ENCODE measurements at regions not wholly inside any gene's neighbourhood (a gene's known extent, or its start where the extent isn't known, plus 50 kb on each side); places are given as distances from the start of the nearest gene placed in this dataset.
"Not testable (repeated sequence)": the region's sequence is repeated elsewhere in the genome, so short reads cannot be mapped to it uniquely, and the experiment has no call there.

DNA sequence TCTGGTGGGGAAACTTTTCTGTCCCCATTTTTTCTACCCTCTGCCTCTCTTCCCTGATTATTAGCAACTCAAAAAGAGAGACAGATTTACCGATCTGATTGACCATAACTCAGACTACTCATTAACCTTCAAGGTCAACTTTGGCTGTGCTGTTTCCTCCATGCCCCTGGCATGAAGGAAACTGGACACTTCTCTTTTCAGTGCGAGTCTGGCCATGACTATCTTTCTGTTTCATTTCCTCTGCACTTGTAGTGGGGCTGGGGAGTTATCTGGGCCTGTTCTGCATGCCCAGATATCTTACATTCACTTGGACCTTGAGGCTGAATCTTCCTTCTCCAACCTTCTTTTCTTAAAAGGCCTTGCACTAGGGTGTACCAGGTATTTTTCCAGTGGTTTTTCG, 76.9 kb upstream of the SLCO2A1 start:
- no peak for DNase-seq (ENCODE audit: low read depth)

DNA sequence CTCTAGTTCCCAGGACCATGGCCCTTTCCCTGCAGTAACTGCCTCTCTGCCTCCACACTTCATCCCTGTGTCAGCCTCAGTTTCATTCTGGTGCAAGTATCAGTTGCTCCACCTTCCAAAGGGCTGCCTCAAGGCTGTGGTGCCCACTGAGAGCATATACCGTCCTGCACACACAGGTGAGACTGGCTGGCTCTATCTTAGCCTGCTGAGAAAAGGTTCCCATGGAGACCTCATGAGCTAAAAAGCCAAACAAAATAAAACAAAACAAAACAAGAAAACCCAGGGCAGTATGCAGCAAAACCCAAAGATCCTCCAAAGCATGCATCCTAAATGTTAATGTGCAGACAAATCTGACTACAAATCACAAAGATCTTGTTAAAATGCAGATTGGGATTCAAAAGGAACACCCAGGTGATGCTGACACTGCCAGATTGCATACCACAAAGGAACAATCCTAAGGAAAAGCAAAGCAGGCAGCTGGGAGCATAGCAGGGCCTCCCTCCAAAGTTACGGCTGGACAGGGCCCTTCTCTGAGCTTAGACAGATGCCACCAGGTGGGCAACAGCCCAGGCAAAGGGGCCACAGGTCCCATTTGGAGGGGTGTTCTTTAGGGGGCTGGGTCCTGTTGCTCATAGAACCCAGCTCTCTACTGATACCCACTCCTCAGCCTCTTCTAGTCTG, 76.3 kb upstream of the SLCO2A1 start:
- no peak for DNase-seq (ENCODE audit: low read depth)

DNA sequence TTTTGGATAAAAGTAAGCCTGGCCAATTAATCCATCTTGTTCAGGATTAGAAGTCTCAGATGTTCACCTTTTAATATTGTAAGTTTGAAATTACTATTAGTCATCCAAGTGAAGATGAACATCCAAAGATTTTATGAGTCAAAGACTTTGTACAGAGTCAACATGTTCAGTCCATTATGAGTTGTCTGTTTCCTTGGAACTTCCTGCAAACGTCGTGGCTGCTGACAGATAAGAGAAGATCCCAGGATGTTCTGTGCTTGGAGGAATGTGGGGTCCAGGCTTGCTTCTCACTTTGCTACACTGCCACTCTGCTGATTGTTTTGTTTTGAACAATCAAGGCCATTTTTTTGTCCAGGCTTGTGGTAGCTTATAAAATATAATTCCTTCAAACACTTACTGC, 74.3 kb upstream of the SLCO2A1 start:
- no peak for DNase-seq (ENCODE audit: low read depth)

DNA sequence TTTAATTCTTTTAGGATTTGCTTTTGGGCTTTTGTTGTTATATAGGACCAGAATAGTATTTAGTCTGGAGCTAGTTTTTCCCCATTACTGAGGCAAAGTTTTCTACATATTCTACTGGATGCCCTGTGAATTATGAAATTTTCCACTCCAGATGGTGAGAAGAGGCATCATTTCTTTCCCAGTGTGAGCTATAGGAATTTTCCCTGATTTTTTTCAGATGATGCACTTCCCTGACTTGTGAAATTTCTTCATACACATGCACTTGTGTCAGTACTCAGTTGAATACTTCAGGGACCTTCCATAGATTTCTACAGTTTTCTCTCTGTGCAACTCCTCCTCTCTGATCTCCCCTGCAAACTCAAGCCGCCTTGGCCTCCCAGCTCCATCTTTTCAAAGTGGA, 73.7 kb upstream of the SLCO2A1 start:
- no peak for DNase-seq (ENCODE audit: low read depth)

DNA sequence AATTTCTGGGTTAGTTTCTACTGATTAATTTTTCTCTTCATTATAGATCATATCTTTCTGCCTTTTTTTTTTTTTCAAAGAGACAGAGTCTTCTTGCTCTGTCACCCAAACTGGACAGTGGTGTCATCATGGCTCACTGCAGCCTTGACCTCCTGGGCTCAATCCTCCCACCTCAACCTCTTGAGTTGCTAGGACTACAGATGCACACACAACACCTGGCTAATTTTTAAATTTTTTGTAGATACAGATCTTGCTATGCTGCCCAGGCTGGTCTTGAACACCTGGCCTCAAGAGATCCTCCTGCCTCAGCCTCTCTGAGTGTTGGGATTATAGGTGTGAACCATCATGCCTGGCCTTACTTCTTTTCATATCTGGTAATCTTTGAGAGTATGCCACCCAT, 73.3 kb upstream of the SLCO2A1 start:
- no peak for DNase-seq (ENCODE audit: low read depth)

DNA sequence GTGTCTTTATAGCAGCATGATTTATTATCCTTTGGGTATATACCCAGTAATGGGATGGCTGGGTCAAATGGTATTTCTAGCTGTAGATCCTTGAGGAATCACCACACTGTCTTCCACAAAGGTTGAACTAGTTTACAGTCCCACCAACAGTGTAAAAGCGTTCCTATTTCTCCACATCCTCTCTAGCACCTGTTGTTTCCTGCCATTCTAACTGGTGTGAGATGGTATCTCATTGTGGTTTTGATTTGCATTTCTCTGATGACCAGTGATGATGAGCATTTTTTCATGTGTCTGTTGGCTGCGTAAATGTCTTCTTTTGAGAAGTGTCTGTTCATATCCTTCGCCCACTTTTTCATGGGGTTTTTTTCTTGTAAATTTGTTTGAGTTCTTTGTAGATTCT, 66.5 kb upstream of the SLCO2A1 start:
- not testable (repeated sequence) for DNase-seq (ENCODE audit: low read depth)

DNA sequence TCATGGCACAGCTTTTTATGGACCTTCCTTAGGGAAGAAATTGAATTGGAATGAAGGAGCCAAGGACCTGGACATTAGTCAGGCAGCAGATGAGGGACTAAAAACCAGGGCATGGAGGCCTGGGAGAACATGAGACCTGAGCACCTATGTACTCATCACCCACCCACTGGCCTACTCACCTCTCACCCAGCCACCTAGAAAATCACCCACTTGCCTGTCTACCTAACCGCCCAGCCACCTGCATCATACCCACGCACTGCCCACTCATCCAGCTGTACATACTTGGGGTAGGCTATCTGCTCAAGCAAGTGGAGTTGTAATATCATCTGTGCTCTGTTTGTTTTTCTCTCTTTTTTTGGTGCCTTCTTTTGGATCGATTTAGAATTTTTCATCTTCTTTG, 65.3 kb upstream of the SLCO2A1 start:
- no peak for DNase-seq (ENCODE audit: low read depth)

DNA sequence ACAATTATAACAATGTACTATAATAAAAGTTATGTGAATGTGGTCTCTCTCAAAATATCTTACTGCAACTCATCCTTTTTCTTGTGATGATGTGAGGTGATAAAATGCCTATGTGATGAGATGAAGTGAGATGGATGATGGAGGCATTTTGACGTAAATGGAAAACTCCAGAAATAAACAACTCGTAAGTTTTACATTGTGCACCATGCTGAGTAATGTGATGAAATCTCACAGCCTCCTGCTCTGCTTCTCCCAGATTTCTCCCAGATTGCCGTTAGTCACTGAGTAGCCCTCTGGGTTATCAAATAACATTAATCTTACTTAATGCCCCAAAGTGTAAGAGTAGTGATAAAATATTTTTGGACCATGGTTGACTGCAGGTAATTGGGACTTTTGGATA, 64.8 kb upstream of the SLCO2A1 start:
- DNase-seq (ENCODE audit: low read depth): no peak

DNA sequence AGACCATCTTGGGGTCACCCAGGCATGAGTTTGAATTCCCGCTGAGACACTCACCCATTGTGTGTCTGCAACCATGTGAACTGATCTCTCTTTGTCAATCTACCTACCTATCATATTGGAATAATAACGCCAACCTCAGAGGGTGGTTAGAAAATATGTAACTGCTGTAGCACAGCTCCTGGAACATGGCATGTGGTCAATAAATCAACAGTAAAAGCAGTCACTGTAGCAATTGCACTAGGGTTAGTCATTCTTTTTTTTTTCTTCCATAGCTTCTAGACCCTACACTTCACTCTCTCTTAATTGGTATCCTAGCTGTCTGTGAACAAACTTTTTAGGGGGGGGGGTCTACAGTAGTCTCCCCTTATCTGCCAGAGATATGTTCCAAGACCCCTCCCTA, 64.2 kb upstream of the SLCO2A1 start:
- DNase-seq (ENCODE audit: low read depth): peak; percentile 33

DNA sequence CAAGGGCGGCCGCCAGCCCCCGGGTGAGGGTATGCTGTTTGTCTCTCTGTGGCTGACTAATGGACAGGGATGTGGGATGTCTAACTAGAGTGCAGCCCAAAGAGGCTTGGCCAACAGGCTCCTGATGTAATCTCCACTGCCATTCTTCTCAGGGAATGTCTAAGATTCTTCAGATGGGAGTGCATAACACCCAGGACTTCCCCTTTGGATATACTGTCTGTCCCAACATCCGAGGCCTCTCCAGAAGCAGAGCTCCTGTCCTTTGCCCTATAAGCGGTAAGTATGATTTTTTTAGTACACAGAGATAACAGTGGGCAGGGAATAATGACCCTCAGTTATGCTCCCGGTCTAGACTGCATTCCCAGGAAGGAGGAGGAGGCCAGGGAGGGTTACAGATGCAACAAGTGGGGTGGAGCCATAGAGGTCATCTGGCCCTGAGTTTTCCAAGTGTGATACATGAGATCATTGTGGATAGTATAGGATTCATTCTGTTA, 62.5 kb upstream of the SLCO2A1 start:
- DNase-seq (ENCODE audit: low read depth): peak; percentile 33

DNA sequence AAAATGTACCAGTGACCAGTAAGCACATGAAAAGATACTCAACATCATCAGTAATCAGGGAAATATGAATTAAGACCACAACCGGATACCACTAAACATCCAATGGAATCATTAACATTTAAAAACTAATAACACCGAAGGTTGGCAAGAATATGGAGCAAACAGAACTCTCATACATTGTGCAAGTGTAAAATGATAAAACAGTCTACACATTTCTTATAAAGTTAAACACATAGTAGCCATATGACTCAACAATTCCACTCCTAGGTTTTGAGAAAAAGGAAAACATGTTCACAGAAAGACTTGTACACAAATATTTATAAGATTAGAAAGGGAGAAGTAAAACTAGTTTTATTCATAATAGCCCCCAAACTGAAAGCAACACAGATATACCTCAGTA, 60.3 kb upstream of the SLCO2A1 start:
- no peak for DNase-seq (ENCODE audit: low read depth)

DNA sequence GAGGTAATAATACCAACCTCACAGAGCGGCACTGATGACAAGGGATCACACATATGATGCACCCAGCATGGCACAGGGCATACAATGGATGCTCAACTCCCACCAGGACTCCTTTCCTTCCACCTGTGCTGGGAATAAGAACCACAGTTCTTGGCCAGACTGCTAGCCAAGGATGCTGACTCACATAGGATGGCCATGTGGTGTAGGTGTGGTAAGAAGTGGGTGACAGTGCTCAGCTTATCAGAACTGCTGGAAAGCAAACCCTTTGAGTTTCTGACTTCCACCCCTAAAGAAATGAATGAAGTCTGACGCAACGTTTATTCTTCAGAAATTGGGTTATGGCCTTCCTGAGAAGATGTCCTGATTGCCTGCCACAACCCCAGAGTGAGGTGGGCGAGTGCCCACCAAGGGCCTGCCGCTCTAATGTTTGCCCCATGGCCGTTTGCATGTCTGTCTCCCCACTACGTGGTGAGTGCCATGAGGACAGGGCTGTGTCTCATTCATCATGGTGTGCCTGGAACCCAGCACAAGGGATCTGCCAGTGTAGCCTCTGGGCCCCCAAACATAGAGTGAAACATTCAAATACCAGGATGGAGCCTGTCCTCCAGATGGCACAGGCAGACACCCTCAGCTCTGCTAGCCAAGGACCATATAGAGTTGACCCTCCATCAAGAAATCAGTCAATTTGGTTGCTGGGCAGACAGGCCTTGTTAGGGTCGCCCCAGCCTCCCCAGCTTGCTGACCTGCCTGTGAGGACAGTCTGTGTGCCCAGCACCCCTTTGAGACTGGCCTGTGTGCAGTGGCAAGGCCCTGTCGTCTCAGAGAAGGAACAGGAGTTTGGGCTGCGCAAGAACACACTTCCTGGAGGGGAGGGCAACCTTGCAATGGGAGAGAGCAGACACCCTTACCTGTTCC, 57.6 kb upstream of the SLCO2A1 start:
- peak; percentile 49 for DNase-seq (ENCODE audit: low read depth)

DNA sequence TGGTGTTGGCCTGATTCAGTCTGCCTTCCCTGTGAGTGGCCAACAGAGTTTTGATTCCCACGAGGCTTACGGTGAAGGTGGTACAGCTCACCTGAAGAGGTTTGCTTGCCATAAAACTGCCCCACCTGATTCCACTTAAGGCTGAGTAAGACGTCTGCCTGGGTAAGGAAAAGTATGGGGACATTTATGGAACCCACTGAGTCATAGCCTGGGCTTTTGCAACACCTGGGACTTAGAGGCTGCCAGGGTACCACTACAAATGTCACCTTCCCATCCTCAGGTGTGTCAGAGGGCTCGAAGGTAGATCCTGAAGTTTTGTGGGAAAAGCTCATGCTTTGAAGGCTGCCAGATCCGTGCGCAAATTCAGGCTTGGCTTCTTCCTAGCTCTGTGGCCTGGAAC, 56.9 kb upstream of the SLCO2A1 start:
- DNase-seq (ENCODE audit: low read depth): no peak

DNA sequence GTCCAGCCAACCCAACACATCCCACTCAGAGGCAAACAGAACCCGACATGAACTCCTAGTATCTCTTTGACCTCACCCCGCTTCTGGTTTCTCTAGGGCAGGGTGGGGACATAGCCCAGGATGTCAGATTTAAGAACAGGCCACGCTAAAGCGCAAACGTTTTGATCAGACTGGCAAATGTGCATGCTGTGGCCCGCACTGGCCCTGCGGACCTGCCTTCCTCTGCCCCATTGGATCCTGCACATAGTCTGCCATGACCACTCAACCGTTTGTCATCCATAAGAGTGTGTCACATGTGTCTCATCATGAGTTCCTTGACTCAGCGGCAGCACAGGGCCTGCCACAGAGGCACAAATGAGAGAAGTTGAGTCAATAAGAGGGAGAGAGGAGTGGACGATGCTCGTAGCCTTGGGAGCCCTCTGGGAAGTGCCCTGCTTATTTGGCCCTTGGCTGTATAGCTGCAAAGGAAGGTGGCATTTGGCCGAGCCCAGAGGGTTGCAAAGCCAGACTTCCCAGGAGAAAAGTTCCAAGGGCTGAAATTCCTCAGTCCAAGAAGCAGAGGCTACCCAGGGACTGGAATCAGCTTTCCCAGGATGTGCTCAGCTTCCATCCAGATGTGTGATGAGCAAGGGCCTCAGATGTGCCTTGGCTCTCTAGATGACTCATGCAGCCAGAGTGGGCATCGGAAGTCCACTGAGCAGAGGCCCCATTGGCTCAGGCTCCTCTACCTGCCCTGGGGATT, 55.5 kb upstream of the SLCO2A1 start:
- peak; percentile 48 for DNase-seq (ENCODE audit: low read depth)

DNA sequence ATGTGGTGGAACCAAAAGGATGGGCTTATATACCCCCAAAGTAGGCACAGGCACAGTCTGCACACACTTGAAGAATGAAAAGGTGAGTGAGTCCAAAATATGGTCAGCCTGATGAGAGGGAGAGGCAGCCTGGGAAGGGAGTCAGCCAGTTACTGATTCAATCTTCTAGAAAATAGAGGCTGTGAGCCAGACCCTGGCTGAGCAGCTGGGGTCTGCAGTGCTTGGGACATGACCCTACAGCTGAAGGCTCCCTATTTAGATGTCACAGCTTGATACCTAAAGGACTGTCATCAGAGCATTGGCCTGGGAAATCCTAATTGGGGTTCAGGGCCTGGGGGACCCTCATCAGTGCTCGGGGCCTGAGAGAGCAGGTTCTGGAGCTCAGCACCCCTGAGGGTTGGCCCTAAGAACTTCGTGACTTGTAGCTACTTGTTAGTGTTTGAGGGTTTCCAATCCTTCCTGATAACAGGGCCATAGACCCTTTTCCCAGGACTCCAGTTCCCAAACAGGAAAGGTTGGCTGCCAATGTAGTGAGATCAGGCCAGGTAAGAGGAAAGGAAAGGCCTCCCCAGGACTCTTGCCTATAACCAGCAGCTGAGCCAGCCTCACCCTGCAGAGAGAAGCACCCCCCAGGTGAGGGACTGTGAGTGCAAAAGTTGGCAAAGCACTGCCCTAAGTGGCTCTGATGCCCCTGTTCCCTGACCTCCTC, 54.7 kb upstream of the SLCO2A1 start:
- no peak for DNase-seq (ENCODE audit: low read depth)

DNA sequence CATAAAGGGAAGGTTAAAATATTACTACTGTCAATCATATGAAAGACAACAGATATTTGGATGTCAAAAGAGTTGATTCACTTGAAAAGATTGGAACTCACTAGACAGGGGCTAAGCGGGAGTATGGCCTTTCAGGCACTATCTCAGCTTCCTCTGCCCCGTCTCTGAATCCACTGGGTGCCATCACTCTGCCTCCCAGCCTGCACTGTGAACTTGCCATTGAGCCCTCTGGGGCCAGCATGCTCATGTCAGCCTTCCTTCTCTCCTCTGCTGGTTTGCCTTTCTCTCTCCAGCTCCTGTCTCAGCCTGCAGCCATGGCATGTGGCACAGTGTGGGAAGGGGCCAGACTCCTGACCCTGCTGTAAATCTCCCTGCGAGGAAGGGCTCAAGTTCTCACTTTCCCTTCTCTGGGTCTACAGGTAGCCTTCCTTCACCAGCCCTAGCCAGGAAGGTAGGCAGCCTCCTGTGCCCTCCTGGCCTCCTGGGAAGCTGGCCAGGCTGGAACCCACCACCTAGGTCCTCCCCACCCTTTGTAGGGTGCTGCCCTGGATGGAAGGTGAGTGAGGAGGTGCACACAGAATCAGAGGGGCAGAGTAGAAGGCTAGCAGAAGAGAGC, 54.0 kb upstream of the SLCO2A1 start:
- no peak for DNase-seq (ENCODE audit: low read depth)

DNA sequence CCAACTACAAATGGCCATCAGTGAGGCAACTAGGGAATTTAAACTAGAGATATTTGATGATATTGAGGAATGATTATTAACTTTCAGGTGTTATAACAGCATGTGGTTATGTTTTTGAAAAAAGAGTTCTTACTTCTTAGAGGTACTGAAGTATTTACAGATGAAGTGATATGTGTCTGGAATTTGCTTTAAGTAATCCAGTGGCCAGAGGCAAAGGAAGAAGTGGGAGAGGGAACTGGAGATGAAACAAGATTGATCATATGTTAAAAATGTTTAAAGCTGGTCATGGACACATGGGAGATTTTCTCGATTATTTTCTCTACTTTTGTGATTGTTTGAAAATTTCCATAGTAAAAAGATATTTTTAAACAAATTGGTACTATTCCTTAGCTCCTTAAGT, 53.3 kb upstream of the SLCO2A1 start:
- DNase-seq (ENCODE audit: low read depth): no peak

DNA sequence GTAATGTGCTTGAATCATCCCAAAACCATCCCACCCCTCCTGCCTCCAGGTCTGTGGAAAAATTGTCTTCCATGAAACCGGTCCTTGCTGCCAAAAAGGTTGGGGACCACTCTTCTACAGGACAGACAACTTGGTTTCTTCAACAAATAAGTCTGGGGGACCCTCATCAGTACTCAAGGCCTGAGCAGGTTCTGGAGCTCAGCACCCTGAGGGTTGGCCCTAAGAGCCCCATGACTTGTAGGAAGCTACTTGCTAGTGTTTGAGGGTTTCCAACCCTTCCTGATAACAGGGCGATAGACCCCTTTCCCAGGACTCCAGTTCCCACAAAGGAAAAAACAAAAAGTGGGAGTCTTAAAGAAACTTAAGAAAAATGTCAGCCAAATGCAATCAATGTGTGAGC, 52.9 kb upstream of the SLCO2A1 start:
- DNase-seq (ENCODE audit: low read depth): no peak

DNA sequence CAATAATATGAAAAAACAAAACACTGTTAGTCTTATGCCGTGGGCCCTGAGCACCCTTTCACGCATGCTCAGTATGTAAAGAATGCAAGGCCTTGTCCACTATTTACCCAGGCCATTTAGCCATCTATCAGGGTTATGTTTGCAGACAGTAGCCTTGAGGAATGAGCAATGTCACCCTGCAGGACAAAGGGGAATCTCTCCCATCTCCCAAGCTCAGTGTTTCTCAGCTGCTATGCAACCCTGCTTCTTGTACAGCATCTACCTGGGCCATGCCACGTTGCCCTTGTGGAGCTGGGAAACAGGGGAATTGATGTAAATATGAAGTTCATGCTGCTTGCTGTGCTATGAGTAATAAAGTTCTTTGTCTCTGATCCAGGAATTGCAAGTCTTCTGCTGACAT, 51.5 kb upstream of the SLCO2A1 start:
- no peak for DNase-seq (ENCODE audit: low read depth)

DNA sequence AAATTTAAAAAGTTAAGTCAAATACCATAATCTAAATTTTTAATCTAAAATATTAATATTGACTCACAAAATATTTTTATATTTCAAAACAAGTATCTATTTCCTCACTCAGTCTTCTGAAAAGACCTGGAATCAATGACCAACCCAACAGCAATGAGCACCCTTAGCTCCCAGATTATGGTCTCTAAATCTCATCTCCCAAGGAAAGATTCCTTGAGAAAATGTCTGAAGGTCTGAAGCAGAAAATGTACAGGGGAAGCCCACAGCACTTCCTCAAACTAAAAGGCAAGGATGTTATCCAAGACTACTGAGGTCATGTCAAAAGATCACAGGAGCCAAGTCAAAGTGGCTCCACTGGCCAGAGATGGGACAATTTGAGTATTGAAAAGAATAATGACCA, 51.0 kb upstream of the SLCO2A1 start:
- DNase-seq (ENCODE audit: low read depth): no peak

DNA sequence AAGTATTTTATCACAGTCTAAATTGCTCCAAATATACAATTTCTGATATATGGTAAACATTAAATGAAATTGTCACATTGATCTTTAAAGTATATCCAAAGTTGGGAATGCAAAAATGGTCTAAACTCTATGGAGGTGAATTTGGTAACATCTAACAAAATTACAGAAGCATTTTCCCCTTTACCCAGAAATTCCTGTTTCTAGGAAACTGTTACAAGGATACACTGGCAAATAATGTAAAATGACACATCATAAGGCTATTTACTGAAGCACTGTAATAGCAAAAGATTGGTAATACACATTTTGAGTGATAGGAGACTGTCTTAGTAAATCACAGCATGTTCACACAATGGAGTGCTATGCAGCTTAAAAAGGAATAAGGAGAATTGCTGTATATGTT, 50.0 kb upstream of the SLCO2A1 start:
- DNase-seq (ENCODE audit: low read depth): no peak

Measured in Daoy (cell line).